ENCODE measurements at regions not wholly inside any gene's neighbourhood (a gene's known extent, or its start where the extent isn't known, plus 50 kb on each side); places are given as distances from the start of the nearest gene placed in this dataset.

GRCh38 chr2:14408695-14409094 is 223.8 kb upstream of the LRATD1 start:
- TF ChIP-seq CTCF (CRISPR knock-in tag; IDR thresholded peaks at IDR 0.05) (no peak), POLR2AphosphoS5 (IDR thresholded peaks at IDR 0.05; ENCODE audit: low read depth, low read length) (no peak), BRF2 (CRISPR knock-in tag; IDR thresholded peaks at IDR 0.05) (no peak), MXI1 (IDR thresholded peaks at IDR 0.05; ENCODE audit: borderline replicate concordance, low read depth, low read length) (no peak), HMGA1 (CRISPR knock-in tag; conservative IDR thresholded peaks at IDR 0.05) (no peak), EZH2 (conservative IDR thresholded peaks at IDR 0.05; ENCODE audit: low read depth, low read length) (no peak), MYC (CRISPR knock-in tag; IDR thresholded peaks at IDR 0.05; ENCODE audit: borderline replicate concordance) (no peak)
- TF ChIP-seq, protein P1, sequence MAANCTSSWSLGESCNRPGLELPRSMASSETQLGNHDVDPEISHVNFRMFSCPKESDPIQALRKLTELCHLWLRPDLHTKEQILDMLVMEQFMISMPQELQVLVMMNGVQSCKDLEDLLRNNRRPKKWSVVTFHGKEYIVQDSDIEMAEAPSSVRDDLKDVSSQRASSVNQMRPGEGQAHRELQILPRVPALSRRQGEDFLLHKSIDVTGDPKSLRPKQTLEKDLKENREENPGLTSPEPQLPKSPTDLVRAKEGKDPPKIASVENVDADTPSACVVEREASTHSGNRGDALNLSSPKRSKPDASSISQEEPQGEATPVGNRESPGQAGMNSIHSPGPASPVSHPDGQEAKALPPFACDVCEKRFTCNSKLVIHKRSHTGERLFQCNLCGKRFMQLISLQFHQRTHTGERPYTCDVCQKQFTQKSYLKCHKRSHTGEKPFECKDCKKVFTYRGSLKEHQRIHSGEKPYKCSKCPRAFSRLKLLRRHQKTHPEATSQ (CRISPR knock-in tag; IDR thresholded peaks at IDR 0.05; ENCODE audit: borderline replicate concordance), result no peak

Data from HepG2 (cell line).